ENCODE measurements at regions not wholly inside any gene's neighbourhood (a gene's known extent, or its start where the extent isn't known, plus 50 kb on each side); places are given as distances from the start of the nearest gene placed in this dataset.

DNA sequence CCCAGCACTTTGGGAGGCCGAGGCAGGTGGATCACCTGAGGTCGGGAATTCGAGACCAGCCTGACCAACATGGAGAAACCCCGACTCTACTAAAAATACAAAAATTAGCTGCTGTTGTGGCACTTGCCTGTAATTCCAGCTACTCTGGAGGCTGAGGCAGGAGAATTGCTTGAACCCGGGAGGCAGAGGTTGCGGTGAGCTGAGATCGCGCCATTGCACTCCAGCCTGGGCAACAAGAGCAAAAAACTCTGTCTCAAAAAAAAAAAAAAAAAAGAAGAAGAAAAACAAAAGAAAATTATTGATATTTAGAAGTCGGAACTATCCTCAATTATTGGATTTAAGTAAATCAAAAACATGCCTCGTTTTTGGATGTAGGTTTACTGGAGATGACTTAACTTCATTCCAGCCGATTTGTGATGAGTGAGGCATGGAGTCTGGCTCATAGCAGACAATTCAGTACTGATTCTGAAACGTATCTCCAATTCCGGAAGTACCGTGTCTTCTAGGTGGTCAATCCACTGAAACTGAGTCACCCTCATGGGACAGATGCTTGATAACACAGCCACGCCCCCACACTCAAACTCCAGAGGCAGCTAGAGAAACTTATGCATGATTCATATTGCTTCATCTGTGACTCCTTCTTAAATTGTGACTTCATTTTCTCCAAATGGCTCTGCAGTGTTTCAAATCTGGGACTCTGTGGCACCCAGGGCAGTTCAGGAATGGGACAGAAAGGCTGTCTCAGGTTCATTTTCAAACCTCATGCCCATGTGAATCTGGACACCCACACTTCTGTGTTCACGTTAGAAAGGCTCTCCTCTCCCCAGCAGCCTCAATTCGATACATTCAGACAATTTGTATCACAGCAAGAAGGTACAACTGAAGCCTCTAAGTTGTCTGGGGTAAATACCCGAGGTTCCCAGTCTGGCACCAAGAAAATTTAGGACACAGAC lies 110.4 kb upstream of the ARMC2 start:
- Histone ChIP-seq H3K36me3 (ENCODE audit: control insufficient read depth in 2 of 2, extremely low read depth in 1 of 2, insufficient read depth in 2 of 2, low read length in 2 of 2) (no peaks in the 10 kb centered on the region), H3K79me2 (ENCODE audit: control insufficient read depth, insufficient read depth, low read length) (no peaks in the 10 kb centered on the region), H3K9me1 (ENCODE audit: control insufficient read depth, extremely low read depth, insufficient read depth, low read length) (peaks cover 4% of the 10 kb centered on the region), H3K4me2 (ENCODE audit: control insufficient read depth, extremely low read depth, insufficient read depth, low read depth, low read length) (peak overlapping the region; percentile 80), H4K20me1 (ENCODE audit: control insufficient read depth, extremely low read depth, insufficient read depth, low read length) (no peaks in the 10 kb centered on the region), H3K9ac (ENCODE audit: control insufficient read depth, extremely low read depth, insufficient read depth, low read length) (peak overlapping the region; percentile 59), H3K4me3 (ENCODE audit: control insufficient read depth in 2 of 3, extremely low read depth in 1 of 3, insufficient read depth in 2 of 3, low read depth in 1 of 3, low read length in 3 of 3) (no peak overlapping the region), H3K27me3 (ENCODE audit: control insufficient read depth, extremely low read depth, insufficient read depth, low read length) (no peaks in the 10 kb centered on the region), H2AFZ (ENCODE audit: control insufficient read depth, low read length) (no peak overlapping the region), H3K9me3 (ENCODE audit: control insufficient read depth, low read depth, low read length) (no peaks in the 10 kb centered on the region), H3K4me1 (ENCODE audit: control insufficient read depth, extremely low read depth, insufficient read depth, low read length) (peaks cover 54% of the 10 kb centered on the region), H3K27ac (ENCODE audit: control insufficient read depth, insufficient read depth, low read length) (peak overlapping the region; percentile 90)
- peak; percentile 93 for DNase-seq (ENCODE audit: low read depth, low spot score)
- FAIRE-seq, result peak; percentile 76
- TF ChIP-seq, protein P1, sequence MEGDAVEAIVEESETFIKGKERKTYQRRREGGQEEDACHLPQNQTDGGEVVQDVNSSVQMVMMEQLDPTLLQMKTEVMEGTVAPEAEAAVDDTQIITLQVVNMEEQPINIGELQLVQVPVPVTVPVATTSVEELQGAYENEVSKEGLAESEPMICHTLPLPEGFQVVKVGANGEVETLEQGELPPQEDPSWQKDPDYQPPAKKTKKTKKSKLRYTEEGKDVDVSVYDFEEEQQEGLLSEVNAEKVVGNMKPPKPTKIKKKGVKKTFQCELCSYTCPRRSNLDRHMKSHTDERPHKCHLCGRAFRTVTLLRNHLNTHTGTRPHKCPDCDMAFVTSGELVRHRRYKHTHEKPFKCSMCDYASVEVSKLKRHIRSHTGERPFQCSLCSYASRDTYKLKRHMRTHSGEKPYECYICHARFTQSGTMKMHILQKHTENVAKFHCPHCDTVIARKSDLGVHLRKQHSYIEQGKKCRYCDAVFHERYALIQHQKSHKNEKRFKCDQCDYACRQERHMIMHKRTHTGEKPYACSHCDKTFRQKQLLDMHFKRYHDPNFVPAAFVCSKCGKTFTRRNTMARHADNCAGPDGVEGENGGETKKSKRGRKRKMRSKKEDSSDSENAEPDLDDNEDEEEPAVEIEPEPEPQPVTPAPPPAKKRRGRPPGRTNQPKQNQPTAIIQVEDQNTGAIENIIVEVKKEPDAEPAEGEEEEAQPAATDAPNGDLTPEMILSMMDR (optimal IDR thresholded peaks at IDR 0.05 in 1 of 3, IDR thresholded peaks at IDR 0.05 in 1 of 3, conservative IDR thresholded peaks at IDR 0.05 in 1 of 3; ENCODE audit: extremely low read depth in 1 of 3, insufficient read depth in 2 of 3, low read length in 3 of 3), result no peak
- no peak for TF ChIP-seq EZH2 (IDR thresholded peaks at IDR 0.05; ENCODE audit: low read length)
- dilution Hi-C loops (cut with MboI; ENCODE audit: extremely low pct_ligation_motif_present, low sequenced_read_pairs), result no loop called here

GRCh38 chr6:108738684-108739416 lies 109.4 kb upstream of the ARMC2 start:
- no peaks in the 10 kb centered on the region for H3K27me3 ChIP-seq (ENCODE audit: control insufficient read depth, extremely low read depth, insufficient read depth, low read length)
- DNase-seq (ENCODE audit: low read depth, low spot score), result no peak
- peak overlapping the region; percentile 42 for H3K4me2 ChIP-seq (ENCODE audit: control insufficient read depth, extremely low read depth, insufficient read depth, low read depth, low read length)
- no peaks in the 10 kb centered on the region for H3K9me3 ChIP-seq (ENCODE audit: control insufficient read depth, low read depth, low read length)
- H3K9me1 ChIP-seq (ENCODE audit: control insufficient read depth, extremely low read depth, insufficient read depth, low read length), result peaks cover 4% of the 10 kb centered on the region
- H3K36me3 ChIP-seq (ENCODE audit: control insufficient read depth in 2 of 2, extremely low read depth in 1 of 2, insufficient read depth in 2 of 2, low read length in 2 of 2), result no peaks in the 10 kb centered on the region
- H3K4me3 ChIP-seq (ENCODE audit: control insufficient read depth in 2 of 3, extremely low read depth in 1 of 3, insufficient read depth in 2 of 3, low read depth in 1 of 3, low read length in 3 of 3), result no peak overlapping the region
- dilution Hi-C loops (cut with MboI; ENCODE audit: extremely low pct_ligation_motif_present, low sequenced_read_pairs), result no loop called here
- H4K20me1 ChIP-seq (ENCODE audit: control insufficient read depth, extremely low read depth, insufficient read depth, low read length), result no peaks in the 10 kb centered on the region
- no peak overlapping the region for H2AFZ ChIP-seq (ENCODE audit: control insufficient read depth, low read length)
- H3K27ac ChIP-seq (ENCODE audit: control insufficient read depth, insufficient read depth, low read length), result peak overlapping the region; percentile 67
- no peak for FAIRE-seq
- no peaks in the 10 kb centered on the region for H3K79me2 ChIP-seq (ENCODE audit: control insufficient read depth, insufficient read depth, low read length)
- H3K4me1 ChIP-seq (ENCODE audit: control insufficient read depth, extremely low read depth, insufficient read depth, low read length), result peaks cover 53% of the 10 kb centered on the region
- TF ChIP-seq EZH2 (IDR thresholded peaks at IDR 0.05; ENCODE audit: low read length), result no peak
- TF ChIP-seq, protein P1 (optimal IDR thresholded peaks at IDR 0.05 in 1 of 3, IDR thresholded peaks at IDR 0.05 in 1 of 3, conservative IDR thresholded peaks at IDR 0.05 in 1 of 3; ENCODE audit: extremely low read depth in 1 of 3, insufficient read depth in 2 of 3, low read length in 3 of 3), result no peak
- H3K9ac ChIP-seq (ENCODE audit: control insufficient read depth, extremely low read depth, insufficient read depth, low read length), result no peak overlapping the region

Measured in keratinocyte (primary cell).